ENCODE measurements at regions not wholly inside any gene's neighbourhood (a gene's known extent, or its start where the extent isn't known, plus 50 kb on each side); places are given as distances from the start of the nearest gene placed in this dataset.

GRCh38 chr6:129911732-129912131 is 50.6 kb upstream of the TMEM244 start:
- DNase-seq: no peak
